PC-9 (cell line): ENCODE measurements at regions not wholly inside any gene's neighbourhood (a gene's known extent, or its start where the extent isn't known, plus 50 kb on each side); places are given as distances from the start of the nearest gene placed in this dataset.

Experiments
- BruUV-seq: library from RNA; stranded (reverse); fragments of 400-500 nt; replicated peaks from 2 replicates; lab custom pipeline; 2021; lab: Mats Ljungman, UMichigan
- CTCF ChIA-PET: fragments of 300-600 bp; sonication (Branson Sonifier 250); formaldehyde crosslinking; loops from one replicate; lab custom pipeline; 2022; ENCODE audit warnings: antibody characterized with exemption; lab: Charles Lee
- POLR2A ChIA-PET: fragments of 300-600 bp; sonication (Branson Sonifier 250); formaldehyde crosslinking; loops from one replicate; lab custom pipeline; 2022; ENCODE audit warnings: antibody characterized with exemption; ENCODE audit not compliant: unreplicated experiment; lab: Charles Lee
- DNase-seq, 2 experiments: peaks; one replicate each; pipeline versions ENCODE4 v3.0.0 to v3.0.0-alpha.2; 2015 to 2022; ENCODE audit warnings: mixed read lengths in 1 of 2
- H2AFZ ChIP-seq: fragments of 200-600 bp; sonication (generic); 2 replicates; pipeline ENCODE4 v1.8.1; 2017; ENCODE audit warnings: antibody characterized with exemption
- H3F3A ChIP-seq: fragments of 200-600 bp; sonication (generic); 2 replicates; pipeline ENCODE4 v1.8.1; 2017; ENCODE audit warnings: antibody characterized with exemption, mild to moderate bottlenecking, low read depth; ENCODE audit not compliant: insufficient read depth
- H3K27ac ChIP-seq: fragments of 200-600 bp; sonication (generic); 2 replicates; pipeline ENCODE4 v1.6.1; 2016; ENCODE audit warnings: mixed run types
- H3K27me3 ChIP-seq: fragments of 200-600 bp; sonication (generic); 2 replicates; pipeline ENCODE4 v1.6.1; 2016; ENCODE audit warnings: low read depth, mixed run types; ENCODE audit not compliant: insufficient read depth
- H3K36me3 ChIP-seq: fragments of 200-600 bp; sonication (generic); 2 replicates; pipeline ENCODE4 v1.6.1; 2016; ENCODE audit warnings: low read depth, mixed run types
- H3K4me1 ChIP-seq: fragments of 200-600 bp; sonication (generic); replicated peaks from 2 replicates; pipeline ENCODE4 v1.6.1; 2016; ENCODE audit warnings: mixed run types; ENCODE audit not compliant: insufficient read depth
- H3K4me2 ChIP-seq: fragments of 200-600 bp; sonication (generic); 2 replicates; pipeline ENCODE4 v1.6.1; 2017; ENCODE audit warnings: mixed run types
- H3K4me3 ChIP-seq: fragments of 200-600 bp; sonication (generic); 2 replicates; pipeline ENCODE4 v1.6.1; 2016; ENCODE audit warnings: mixed run types
- H3K79me2 ChIP-seq: fragments of 200-600 bp; sonication (generic); 2 replicates; pipeline ENCODE4 v1.6.1; 2017; ENCODE audit warnings: low read depth, mixed run types
- H3K9me2 ChIP-seq: fragments of 200-600 bp; sonication (generic); 2 replicates; pipeline ENCODE4 v1.8.1; 2017; ENCODE audit warnings: mild to moderate bottlenecking; ENCODE audit not compliant: insufficient read depth
- H3K9me3 ChIP-seq: fragments of 200-600 bp; sonication (generic); 2 replicates; pipeline ENCODE4 v1.8.1; 2016; ENCODE audit warnings: low read depth; ENCODE audit not compliant: insufficient read depth
- H4K20me1 ChIP-seq: fragments of 200-600 bp; sonication (generic); 2 replicates; pipeline ENCODE4 v1.8.1; 2017; ENCODE audit not compliant: insufficient read depth
- EZH2 ChIP-seq: fragments of 200-600 bp; sonication (generic); IDR thresholded peaks from 2 replicates; pipeline ENCODE4 v1.8.0; 2017; ENCODE audit warnings: antibody characterized with exemption, low read depth
- intact Hi-C: fragments of 100-400 bp; cut with micrococcal nuclease; formaldehyde crosslinking; loops from one replicate; pipeline ENCODE4 v1.10.0; 2022; ENCODE audit not compliant: unreplicated experiment
- TF ChIP-seq, protein P1 (sequence below): fragments of 200-600 bp; sonication (generic); conservative IDR thresholded peaks from 2 replicates; pipeline ENCODE4 v1.6.1; 2017; ENCODE audit warnings: mixed run types, antibody characterized with exemption, mild to moderate bottlenecking, moderate library complexity

DNA sequence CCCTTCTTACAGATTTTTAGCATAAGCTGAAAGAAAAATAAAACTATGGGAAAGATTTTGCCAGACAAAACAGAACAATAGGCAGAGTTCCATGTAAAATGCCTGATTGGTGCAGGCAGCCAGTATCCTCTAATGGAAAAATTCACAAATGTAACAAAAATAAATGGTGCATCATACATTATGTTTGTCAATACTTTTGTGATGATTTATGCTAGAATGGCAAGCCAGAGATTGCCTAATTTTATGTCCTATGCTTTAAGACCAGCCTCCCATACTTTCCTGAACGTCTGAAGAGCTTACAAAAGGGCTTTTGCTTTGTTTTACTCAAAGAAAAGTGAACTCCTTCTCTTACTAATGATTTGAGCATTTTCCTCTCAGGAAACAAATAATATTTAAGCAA lies 81.5 kb upstream of the KCNJ15 start:
- H3K27me3 ChIP-seq = no peaks in the 10 kb centered on the region
- POLR2A ChIA-PET = no interaction called here
- H3K36me3 ChIP-seq = no peaks in the 10 kb centered on the region
- intact Hi-C loops = no loop called here
- no peaks in the 10 kb centered on the region for H3K79me2 ChIP-seq
- no TSS peak for BruUV-seq
- no peak overlapping the region for H2AFZ ChIP-seq
- H3K4me2 ChIP-seq = no peak overlapping the region
- TF ChIP-seq, protein P1, sequence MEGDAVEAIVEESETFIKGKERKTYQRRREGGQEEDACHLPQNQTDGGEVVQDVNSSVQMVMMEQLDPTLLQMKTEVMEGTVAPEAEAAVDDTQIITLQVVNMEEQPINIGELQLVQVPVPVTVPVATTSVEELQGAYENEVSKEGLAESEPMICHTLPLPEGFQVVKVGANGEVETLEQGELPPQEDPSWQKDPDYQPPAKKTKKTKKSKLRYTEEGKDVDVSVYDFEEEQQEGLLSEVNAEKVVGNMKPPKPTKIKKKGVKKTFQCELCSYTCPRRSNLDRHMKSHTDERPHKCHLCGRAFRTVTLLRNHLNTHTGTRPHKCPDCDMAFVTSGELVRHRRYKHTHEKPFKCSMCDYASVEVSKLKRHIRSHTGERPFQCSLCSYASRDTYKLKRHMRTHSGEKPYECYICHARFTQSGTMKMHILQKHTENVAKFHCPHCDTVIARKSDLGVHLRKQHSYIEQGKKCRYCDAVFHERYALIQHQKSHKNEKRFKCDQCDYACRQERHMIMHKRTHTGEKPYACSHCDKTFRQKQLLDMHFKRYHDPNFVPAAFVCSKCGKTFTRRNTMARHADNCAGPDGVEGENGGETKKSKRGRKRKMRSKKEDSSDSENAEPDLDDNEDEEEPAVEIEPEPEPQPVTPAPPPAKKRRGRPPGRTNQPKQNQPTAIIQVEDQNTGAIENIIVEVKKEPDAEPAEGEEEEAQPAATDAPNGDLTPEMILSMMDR = no peak
- TF ChIP-seq EZH2 = no peak
- no peak overlapping the region for H3K27ac ChIP-seq
- no peaks in the 10 kb centered on the region for H3K9me3 ChIP-seq
- no peaks in the 10 kb centered on the region for H4K20me1 ChIP-seq
- H3F3A ChIP-seq = no peaks in the 10 kb centered on the region
- no peak overlapping the region for H3K4me3 ChIP-seq
- H3K4me1 ChIP-seq = no peaks in the 10 kb centered on the region
- no peaks in the 10 kb centered on the region for H3K9me2 ChIP-seq
- CTCF ChIA-PET = no interaction called here
- no peak for DNase-seq

DNA sequence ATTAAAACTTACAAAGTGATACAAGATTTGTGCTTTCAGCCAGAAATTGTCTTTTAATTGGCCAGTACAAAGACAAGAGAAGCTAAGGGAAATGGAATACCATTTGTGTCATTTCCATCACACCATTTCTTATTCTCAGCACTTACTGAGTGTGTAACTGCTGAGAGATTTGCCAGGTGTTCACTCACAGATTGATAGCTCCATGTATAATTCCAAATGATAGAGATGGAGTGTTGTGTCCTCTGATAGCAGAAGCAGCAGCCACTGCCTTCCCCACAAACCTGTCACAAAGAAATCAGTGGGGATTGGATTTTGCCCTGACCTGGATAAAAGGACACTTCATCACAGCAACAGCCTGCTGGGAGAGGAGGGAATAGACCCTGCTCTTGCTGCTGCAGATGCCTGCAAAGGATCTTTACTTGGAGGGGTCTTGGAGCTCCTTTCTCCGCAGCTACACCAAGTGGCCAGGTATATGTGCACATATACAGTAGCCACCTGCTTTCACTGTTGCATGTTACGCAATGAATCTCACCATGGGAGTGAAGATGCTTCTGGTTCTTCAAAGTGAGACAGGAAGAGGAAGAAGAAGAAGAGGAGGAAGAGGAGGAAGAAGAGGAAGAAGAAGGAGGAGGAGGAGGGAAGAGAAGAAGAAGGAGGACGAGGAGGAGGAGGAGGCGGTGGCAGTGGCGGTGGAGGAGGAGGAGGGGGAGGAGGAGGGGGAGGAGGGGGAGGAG lies 78.7 kb upstream of the KCNJ15 start:
- ChIA-PET POLR2A (no interaction called here), CTCF (no interaction called here)
- no peaks in the 10 kb centered on the region for H3K9me2 ChIP-seq
- no TSS peak for BruUV-seq
- H3K79me2 ChIP-seq = no peaks in the 10 kb centered on the region
- H3K27ac ChIP-seq = no peak overlapping the region
- no peaks in the 10 kb centered on the region for H3K36me3 ChIP-seq
- no peak overlapping the region for H3K4me3 ChIP-seq
- no peaks in the 10 kb centered on the region for H3F3A ChIP-seq
- DNase-seq = no peak
- no peak overlapping the region for H3K4me2 ChIP-seq
- H4K20me1 ChIP-seq = no peaks in the 10 kb centered on the region
- no peaks in the 10 kb centered on the region for H3K9me3 ChIP-seq
- TF ChIP-seq, protein P1 = no peak
- TF ChIP-seq EZH2 = no peak
- H2AFZ ChIP-seq = no peak overlapping the region
- H3K4me1 ChIP-seq = no peaks in the 10 kb centered on the region
- H3K27me3 ChIP-seq = no peaks in the 10 kb centered on the region
- intact Hi-C loops = no loop called here

DNA sequence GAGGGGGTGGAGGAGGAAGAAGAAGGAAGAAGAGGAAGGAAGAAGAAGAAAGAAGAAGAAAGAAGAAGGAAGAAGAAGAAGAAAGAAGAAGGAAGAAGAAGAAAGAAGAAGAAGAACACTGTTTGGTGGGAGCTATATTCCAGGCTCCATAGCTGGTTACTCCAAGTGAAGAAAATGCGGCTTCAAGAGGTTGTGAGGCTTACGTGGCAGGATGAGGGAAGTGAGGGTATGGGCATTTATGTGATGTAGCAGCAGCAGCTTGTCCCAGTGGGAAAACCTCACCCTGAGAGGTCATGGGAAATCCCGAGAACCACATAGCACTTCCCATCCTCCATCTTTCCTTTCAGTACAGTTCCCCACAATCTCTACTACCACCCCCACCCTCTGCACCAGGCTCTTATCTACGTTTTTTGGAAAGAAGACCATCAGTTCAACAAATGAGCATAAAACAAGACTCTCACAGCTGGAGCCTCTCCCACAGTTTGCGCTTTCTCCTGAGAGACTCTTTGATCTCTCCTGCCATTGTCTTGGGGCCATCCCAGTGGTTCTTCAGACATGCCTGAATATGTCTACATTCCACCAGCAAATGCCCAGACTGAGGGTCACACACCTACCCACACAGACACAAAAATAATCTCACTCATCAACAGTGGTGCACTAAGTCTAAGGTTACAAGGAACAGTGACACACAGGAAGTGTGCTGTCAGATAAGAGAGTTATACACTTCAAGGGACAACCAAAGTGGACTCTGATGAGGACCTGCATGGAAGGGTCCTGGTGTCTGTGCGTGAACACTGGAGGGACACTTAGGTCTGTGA lies 77.9 kb upstream of the KCNJ15 start:
- ChIA-PET CTCF (no interaction called here), POLR2A (no interaction called here)
- no peaks in the 10 kb centered on the region for H3K9me3 ChIP-seq
- H3F3A ChIP-seq = no peaks in the 10 kb centered on the region
- no peak overlapping the region for H2AFZ ChIP-seq
- no TSS peak for BruUV-seq
- no peak overlapping the region for H3K4me3 ChIP-seq
- no peaks in the 10 kb centered on the region for H3K36me3 ChIP-seq
- no peaks in the 10 kb centered on the region for H3K9me2 ChIP-seq
- H3K4me1 ChIP-seq = no peaks in the 10 kb centered on the region
- no peaks in the 10 kb centered on the region for H3K27me3 ChIP-seq
- intact Hi-C loops = no loop called here
- H4K20me1 ChIP-seq = no peaks in the 10 kb centered on the region
- no peaks in the 10 kb centered on the region for H3K79me2 ChIP-seq
- no peak for DNase-seq
- no peak overlapping the region for H3K4me2 ChIP-seq
- TF ChIP-seq, protein P1 = no peak
- no peak for TF ChIP-seq EZH2
- H3K27ac ChIP-seq = no peak overlapping the region
